LoVo (cell line): ENCODE measurements at regions not wholly inside any gene's neighbourhood (a gene's known extent, or its start where the extent isn't known, plus 50 kb on each side); places are given as distances from the start of the nearest gene placed in this dataset.
A peak's percentile ranks its signal among the peaks of the same experiment; 100 is the strongest.

ENCODE experiments used
- DNase-seq: peaks from one replicate; pipeline ENCODE4 v3.0.0-alpha.2; 2016; ENCODE audit warnings: low spot score

DNA sequence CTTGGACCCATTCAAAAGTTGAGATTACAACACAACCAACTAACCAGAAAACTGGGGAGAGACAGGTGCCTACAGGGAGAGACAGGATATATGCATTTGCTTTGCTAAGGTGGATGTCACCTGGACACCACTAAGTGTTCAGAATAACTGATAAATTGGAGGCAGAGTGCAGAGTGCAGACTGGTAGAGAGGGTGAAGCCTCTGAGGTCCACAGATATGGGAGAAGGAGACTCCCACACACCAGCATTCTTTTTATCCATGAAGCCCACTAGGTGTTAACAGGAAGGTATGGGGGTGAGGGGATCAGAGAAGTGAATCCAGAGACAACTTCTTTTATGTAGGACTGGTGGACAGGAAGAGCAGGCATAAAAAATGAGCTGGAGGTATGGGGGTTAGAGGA lies 1310.0 kb upstream of the ZEB2 start:
- DNase-seq, result no peak

GRCh38 chr2:145827235-145827634 lies 1307.3 kb upstream of the ZEB2 start:
- DNase-seq, result no peak

- DNase-seq, result no peak
Measured at GRCh38 chr2:145824384-145824783, 1304.5 kb upstream of the ZEB2 start.

DNA sequence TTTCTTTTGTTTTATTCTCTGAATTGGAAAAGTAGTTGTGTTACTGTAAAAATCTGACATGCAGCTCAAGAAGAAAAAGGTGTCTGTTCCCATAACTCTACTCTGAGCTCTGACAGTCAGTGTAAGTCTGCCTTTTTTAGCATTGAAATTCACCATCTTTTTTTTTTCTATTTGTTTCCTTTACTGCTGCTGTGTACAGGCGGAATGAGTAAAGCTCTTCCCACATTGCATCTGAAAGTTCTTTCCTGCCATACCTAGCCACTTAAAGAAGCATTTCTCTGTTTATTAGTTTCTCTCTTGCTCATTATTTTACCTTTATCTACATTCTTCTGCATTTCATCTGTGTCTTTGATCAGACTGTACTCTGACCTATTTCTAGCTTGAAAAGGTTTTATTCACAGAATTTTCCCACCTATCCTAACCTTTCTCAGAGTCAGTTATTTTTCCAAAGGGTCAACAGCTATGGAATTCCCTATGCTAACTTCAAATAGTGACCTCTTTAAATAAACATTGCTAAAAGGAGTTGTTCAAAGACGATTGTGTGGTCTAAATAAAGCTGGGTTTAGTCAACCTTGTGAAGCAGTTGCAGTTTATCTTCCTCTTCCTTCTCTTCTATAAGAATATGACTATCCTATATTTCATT lies 1303.1 kb upstream of the ZEB2 start:
- DNase-seq, result no peak

DNA sequence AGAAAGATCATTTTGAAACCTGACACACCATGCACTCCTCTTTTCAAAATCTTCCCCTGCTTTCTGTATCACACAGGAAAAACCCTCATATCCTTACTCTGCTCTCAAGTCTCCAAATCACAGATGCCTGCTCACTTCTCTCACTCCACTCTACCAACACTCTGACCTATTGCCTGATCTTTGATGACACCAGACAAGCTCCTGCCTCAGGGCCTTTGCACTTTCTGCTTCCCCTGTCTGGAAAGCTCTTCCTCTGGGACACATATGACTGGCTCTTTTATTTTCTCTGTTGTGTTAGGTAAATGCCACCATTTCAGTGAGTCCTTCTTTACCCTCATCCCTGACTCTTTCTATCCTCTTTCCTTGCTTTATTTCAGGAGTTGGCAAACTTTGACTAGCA lies 1300.7 kb upstream of the ZEB2 start:
- DNase-seq, result no peak

DNA sequence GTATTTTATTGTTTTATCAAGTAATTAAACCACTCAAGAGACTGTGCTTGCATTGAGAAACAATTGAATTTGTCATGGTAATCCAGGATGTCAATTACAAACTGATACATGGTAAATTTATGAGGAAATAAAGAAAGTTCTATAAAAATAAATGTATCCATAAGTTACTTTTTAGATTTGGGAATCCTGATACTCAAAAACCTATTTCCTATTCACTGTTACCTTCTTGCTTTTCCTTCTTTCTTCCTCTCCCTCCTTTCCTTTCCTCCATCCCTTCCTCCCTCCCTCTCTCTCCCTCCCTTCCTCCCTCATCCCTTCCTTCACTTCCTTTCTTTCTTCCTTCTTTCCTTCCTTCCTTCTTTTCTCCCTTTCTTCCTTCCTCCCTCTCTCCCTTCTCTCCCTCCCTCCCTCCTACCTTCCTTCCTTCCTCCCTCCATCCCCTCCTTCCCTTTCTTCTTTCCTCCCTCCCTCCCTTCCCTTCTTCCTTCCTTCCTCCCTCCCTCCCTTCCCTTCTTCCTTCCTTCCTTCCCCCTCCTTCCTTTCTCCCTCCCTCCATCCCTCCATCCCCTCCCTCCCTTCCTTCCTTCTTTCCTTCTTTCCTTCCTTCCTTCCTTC lies 1299.1 kb upstream of the ZEB2 start:
- DNase-seq, result no peak

DNA sequence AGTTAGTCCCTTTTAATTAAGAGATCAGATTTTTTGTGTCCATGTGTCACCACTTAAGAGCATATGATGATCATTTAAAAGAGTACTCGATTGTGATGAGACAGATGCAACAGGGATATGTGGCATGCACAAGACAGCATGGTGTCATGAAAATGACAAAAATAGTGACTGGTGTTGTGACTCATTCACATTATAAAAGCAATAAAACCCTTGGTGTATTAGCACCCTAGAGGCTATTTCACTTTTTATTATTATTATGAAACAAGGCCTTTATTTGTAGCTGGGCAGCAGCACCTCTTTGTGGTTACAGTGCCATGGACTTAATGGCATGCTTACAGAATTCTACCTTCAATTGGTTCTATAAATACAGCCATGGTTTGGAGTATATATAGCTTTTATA lies 1296.0 kb upstream of the ZEB2 start:
- no peak for DNase-seq

- no peak for DNase-seq
Measured at GRCh38 chr2:145813481-145813880, 1293.6 kb upstream of the ZEB2 start.

DNA sequence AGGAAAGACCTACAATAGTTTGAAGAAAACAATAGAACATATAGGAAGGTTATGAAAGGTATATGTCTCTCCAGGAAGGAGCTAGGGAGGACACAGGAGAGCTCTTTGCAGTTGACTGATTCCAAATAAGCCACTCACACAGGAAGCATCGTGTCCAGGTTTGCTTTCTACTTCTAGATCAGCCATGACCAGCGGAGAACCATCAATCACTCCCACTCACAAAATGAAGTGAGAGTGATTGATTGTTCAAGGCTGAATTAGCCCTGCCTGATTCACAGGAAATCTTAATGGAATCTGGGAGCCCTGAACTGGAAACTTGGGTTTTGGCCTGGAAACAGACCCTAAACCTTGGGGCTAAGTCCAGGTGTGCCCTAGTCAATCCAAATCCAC lies 1292.2 kb upstream of the ZEB2 start:
- no peak for DNase-seq

GRCh38 chr2:145811276-145812164 lies 1291.6 kb upstream of the ZEB2 start:
- no peak for DNase-seq

DNA sequence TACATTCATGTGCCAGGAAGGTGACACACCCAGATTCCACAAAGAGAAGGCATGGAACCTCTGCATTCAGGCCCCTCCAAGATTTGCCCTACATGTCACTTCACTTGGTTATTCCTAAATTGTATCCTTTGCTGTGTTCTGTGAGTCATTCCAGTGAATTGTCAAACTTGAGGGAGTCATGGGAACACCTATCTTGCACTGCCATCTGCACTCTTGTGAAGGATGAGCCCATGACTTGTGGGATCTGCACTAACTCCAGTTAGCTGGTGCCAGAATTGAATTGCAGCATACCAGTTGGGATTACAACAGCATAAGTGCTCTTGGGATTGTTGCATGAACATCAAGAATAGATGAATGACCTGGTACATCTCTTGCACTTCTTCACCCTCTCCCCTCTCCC lies 1288.0 kb upstream of the ZEB2 start:
- no peak for DNase-seq

- DNase-seq, result no peak
Measured at GRCh38 chr2:145807554-145807953, 1287.6 kb upstream of the ZEB2 start.

GRCh38 chr2:145806546-145806945 lies 1286.6 kb upstream of the ZEB2 start:
- DNase-seq, result no peak

GRCh38 chr2:145802133-145802532 lies 1282.2 kb upstream of the ZEB2 start:
- DNase-seq, result no peak

- no peak for DNase-seq
Measured at GRCh38 chr2:145801210-145801609, 1281.3 kb upstream of the ZEB2 start.

- DNase-seq, result peak; percentile 69
Measured at GRCh38 chr2:145800151-145801091, 1280.5 kb upstream of the ZEB2 start.

DNA sequence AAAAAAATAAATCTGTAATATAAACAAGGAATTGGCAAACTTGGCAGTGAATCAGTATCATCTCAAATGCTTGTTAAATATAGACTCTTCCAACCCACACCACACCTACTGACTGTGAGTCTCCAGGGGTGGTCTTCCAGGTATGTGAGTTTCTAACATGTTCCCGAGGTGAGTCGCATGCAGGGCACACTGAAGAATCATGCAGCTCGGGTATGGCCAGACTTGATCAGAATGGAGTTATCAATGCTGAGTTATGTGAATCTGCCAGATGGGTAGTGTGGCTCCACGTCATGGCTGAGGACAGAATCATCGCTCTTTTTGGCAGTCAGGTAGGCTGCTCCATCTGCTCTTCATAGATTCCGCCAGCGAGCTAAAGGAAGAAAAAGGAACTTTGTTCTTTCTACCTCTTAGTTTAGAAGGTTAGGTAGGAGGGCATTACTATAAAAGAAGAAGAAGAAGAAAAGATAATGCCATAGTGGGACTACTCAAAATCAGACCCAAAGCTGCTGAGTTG lies 1279.7 kb upstream of the ZEB2 start:
- DNase-seq, result no peak

DNA sequence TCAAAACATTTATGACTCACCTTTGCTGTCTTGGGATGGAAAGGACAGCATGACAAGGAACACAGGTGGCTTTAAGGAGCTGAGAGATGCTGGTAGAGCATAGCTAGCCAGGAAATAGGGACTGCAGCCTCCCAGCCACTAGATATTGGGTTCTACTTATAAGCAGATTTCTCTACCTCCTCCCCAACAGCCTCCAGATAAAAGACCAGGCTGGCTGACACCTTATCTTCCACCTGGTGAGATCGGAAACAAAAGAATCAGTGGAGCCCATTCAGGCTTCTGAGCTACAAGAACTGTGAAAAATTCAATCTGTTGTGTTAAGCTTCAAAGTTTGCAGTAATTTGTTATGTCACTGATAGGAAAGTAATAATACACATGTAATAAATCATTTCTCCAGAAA lies 1278.5 kb upstream of the ZEB2 start:
- no peak for DNase-seq

DNA sequence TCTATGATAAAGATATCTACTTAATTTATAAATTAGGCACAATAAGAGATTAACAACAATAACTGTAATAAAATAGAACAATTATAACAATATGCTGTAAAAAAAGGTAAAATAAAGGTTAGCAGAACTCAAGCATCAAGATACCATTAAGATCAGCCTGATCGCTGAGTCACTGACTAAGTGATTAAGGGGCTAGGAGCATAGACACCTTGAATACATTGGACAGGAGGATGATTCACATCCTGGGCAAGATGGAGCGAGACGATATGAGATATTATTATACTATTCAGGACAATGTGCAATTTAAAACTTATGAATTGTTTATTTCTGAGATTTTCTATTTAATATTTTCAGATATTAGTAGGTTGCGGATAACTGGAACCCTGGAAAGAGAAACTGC lies 1277.8 kb upstream of the ZEB2 start:
- DNase-seq, result no peak

GRCh38 chr2:145792745-145793144 lies 1272.8 kb upstream of the ZEB2 start:
- DNase-seq, result no peak

DNA sequence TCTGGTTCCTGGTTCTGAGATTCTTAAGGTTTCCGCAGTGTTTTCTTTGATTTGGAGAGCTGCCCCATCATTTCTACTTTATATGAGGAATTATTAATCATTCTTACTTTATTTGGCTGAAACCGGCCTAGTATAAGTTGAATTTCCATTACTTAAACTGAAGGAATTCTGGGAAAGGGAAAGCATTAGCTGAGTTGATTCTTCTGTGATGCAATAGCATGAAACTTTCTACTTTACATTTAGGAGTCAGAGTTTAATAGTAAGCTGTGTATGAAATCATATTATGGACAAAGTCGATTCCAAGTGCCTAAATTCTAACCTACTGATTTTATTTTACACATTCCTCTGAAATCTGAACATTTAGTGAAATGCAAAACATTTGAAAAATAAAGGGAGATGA lies 1269.7 kb upstream of the ZEB2 start:
- DNase-seq, result no peak
